GM18505 (cell line): ENCODE measurements at regions not wholly inside any gene's neighbourhood (a gene's known extent, or its start where the extent isn't known, plus 50 kb on each side); places are given as distances from the start of the nearest gene placed in this dataset.
"Not testable (repeated sequence)": the region's sequence is repeated elsewhere in the genome, so short reads cannot be mapped to it uniquely, and the experiment has no call there.

Experiments used
- ATAC-seq: cut with Tn5 transposase; IDR thresholded peaks from one replicate; pipeline ENCODE4 v1.9.1; 2021; ENCODE audit not compliant: unreplicated experiment
- POLR2A ChIP-seq: IDR thresholded peaks from 4 replicates; pipeline ENCODE4 v1.6.1; 2011; ENCODE audit warnings: borderline replicate concordance; ENCODE audit not compliant: insufficient read depth, insufficient read length; ENCODE audit errors: extremely low read depth

DNA sequence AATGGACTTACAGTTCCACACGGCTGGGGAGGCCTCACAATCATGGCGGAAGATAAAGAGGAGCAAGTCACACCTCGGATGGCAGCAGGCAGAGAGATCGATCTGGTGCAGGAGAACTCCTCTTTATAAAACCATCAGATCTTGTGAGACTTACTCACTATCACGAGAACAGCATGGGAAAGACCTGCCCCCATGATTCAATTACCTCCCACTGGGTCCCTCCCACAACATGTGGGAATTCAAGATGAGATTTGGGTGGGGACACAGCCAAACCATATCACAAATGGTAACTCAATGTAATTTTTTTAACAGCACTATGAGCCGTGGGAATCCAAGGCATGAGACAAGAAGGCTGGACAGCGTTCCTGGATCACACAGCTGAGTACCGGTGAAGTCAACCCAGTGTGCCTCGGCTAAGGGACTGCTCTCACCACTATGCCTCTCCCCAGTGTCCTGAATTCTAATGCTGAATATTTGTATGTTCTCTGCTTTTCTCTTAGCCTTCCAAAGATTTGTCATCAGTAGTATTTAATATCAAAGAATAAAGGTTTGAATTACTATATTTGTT, 84.3 kb downstream of the IRS2 start:
- ATAC-seq: not testable (repeated sequence)

DNA sequence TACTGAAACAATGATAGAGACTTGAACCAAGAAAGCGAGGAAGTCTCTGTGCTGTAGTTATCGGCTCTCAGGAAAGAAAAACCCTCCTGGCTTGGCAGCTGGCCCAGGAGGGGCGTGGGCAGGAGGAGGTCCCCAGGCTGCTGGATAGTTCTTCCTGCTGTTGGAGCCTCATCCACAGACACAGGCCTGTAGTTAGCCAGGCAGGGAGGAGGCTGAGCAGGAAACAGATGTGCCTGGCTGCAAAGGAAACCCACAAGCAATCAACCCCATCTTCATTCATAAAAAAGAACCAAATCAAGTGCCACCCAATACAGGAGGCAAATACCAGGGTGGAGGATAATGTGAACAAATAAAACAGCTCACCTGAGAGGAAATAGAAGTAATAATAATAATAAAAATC, 86.2 kb downstream of the IRS2 start:
- TF ChIP-seq POLR2A: no peak
- no peak for ATAC-seq

DNA sequence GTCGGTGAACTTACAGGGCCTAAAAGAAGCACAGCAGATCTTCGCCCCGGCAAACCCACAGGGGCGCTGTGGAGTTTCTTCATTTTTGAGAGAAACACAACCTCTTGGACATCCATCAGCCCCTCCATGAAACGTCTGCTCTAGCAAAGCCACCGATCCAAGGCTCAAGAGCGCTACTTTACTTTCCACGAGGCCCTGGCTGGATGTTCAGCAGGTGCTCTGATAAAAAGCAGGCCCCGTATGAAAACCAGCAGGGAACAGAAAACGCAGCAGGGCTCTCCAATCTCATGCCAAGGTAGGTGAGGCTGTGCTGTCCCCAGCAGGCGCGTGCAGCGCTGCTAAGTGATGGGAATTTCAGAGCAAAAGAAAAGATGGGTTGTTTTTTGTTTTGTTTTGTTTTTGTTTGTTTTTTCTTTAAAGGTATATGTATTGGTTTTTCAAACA, 86.7 kb downstream of the IRS2 start:
- no peak for ATAC-seq
- no peak for TF ChIP-seq POLR2A

DNA sequence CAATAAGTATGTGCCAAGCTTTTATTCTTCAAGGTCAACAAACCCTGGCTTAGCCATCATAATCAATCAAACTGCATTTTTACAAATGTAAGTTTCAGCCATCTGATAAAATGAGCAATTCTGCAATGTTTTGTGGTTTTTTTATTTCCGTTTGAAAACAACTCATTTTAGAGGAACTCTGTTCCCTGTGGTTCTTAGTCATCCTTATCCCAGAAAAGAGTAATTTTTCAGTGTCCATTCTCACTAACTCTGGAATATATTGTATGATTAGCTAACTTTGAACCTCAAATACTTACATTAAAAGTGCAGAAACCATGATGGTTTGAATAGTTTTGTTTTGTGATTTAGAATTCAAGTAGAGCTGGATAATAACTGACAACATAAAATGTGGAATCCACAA, 87.6 kb downstream of the IRS2 start:
- no peak for ATAC-seq
- TF ChIP-seq POLR2A: no peak

DNA sequence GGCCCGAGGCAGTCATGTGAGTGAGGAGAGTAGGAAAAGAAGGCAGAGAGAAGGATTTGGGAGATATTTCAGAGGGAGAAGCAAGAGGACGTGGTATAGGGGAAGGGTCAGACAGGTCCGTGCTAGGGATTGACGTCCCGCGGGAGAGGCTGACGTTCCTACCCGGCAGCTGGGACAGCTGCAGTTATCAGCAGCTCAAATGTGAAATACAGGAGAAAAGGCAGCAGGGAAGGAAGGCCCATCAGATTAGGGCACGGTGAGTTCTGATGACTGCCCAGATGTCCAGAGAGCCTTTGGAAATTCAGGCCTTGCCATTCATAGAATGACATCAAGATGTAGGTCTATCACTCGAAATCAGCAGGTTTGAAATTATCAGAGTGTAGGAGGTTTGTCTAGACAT, 88.4 kb downstream of the IRS2 start:
- no peak for ATAC-seq
- no peak for TF ChIP-seq POLR2A

DNA sequence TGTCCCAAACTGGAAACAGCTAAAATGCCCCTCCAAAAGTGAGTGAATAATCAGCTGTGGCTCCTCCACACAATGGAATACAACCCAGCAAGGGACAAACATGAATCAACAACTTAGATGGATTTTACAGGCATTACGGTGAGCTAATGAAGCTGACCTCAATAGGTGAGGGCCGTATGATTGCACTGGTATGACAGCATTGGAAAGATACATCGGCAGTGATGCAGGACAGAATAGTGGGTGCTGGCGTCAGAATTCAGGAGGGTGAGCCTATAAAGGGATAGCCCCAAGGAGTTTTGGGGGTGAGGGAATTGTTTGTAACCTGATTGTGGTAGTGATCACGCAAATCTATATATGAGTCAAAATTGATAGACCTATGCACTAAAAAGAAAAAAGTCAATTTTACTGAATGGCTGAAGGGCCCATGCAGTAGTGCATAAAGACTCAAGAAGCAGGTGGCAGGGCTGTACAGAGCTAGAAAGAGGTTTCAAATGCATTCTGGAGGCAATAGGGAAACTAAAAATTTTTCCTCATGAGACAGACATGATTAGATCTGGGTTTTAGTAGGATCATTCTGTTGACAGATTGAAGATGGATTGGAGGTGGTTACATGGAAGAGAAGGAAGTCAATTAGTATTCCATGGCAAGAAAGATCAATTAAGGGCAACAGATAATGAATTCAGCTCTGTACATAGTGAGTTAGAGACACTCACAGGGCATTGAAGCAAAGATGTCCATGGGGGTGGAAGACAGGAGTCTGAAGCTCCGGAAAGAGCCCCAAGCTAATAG, 90.8 kb downstream of the IRS2 start:
- no peak for ATAC-seq
- no peak for TF ChIP-seq POLR2A

DNA sequence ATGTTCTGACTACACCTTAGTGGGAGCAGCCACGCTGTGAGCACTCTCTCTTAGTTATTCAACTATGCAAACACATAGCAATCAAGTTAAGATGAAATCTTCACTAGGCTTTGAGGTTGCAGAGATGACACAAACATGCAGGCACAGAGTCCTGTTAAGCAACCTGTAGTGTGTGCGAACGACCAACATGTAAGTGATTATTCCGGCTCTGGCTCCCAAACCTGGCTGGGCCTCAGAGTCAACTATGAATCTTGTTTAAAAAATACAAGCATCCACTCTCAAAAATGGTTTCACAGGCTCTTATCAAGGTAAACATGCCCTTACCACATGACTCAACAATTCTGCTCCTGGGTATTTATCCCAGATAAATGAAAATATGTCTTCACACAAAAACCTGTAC, 91.4 kb downstream of the IRS2 start:
- no peak for TF ChIP-seq POLR2A
- no peak for ATAC-seq

DNA sequence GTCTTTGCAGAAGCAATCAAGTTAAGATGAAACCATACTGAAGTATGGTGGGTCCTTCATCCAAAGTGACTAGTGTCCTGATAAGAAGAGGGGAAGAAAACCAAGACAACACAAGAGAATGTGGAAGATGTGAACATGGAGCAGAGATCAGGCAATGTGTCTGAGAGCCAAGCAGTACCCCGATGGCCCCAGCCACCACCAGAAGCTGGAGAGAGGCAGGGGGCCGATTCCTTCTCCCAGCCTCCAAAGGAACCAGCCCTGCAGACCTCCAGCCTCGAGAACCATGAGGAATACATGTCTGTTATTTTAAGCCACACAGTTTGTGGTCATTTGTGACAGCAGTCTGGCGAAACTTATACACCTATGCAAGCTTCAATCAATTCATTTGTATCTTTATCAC, 93.2 kb downstream of the IRS2 start:
- ATAC-seq: no peak
- TF ChIP-seq POLR2A: no peak

DNA sequence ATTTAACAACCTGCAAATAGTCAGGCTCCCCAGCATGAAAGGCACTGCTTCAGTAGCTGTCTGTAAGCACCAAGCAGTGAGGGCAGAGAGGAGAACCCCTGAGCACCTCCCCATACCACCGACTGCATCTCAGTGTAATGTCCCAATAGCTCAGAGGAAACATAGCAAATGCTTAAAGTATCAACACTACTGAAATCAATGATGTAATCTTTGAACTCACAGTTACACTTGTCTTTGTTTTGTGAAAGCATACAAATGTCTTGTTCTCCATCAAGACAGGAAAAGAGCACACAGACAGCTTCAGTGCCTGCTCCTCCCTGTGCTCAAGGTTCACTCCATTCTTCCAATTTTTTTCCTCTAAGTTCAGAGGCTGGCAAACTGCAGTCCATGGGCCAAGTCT, 94.7 kb downstream of the IRS2 start:
- ATAC-seq: no peak
- TF ChIP-seq POLR2A: no peak

DNA sequence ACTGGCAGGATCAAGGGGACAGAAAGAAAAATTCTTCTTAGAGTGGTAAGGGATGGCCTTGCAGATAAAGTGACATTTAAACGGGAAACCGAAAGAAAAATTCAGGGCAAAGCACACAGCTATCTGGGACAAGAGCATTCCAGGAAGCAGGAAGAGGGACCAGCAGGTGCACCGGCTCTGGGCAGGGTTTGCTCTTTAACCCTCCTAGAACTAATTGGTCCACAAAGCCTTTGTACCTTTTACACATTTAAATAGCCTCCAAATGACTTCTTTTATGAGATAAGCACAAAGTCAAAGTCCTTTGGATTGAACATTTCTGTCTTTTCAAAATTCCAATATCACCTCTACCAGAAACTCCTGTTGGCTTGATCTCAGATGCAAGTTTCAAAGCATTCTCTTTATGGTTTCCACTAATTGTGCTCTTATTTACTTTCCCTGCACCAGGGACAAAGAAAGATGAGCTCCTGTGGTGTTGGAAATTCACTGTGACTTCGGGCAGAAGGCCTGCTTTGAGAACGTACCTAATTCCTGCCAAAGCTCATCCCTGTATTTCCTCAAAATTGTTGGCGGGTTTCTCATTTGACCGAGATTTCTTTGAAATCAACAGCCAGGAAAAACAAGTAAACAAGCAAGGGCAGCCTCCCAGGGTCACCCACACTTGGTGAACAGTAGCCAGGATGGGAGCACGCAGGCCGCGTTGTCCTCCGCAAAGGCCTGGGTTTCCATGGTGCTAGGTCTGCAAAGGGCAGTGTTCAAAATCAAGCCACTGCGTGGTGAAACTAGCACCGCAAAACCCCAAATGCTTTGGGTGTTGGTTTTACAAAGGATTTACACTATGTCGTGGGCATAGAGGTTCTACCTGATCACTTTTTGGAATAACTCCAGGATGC, 98.6 kb downstream of the IRS2 start:
- ATAC-seq: no peak
- TF ChIP-seq POLR2A: no peak

DNA sequence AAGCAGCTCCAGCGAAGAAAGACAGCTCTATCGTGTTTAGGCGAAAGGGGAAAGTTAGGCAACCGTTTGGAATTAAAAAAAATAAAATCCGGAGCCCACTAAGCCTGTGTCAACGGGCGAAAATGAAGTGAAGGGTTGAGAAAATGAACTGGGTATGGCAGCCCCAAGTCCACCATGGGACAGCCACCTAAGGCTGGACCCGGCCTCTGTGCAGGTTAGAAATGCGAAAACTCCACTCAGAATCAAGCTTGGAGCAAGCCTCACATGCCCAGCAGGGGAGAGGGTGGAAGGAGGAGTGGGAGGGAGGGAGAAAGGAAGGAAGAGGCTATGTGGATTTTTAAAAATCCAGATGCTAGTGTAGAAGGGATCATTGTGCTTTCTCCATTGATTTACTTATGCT, 101.2 kb downstream of the IRS2 start:
- TF ChIP-seq POLR2A: no peak
- no peak for ATAC-seq

DNA sequence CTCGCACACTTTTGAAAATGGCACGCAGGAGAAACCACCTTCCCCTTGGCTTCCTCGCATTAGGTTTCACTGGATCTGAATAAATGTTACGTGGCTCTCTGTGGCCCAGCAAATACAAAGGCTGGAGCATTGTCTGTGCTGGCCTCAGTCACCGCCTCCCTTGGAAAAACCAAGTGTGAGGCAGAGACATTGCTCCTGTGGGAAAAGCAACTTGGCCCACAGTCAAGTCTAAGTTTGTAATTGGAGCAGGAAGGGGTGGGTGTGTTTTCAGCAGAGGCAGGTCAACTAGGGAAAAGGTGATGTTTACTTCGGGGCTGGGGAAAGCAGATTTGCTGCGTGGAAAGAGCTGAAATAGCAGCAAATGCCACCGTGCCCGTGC, 101.6 kb downstream of the IRS2 start:
- no peak for ATAC-seq
- no peak for TF ChIP-seq POLR2A

DNA sequence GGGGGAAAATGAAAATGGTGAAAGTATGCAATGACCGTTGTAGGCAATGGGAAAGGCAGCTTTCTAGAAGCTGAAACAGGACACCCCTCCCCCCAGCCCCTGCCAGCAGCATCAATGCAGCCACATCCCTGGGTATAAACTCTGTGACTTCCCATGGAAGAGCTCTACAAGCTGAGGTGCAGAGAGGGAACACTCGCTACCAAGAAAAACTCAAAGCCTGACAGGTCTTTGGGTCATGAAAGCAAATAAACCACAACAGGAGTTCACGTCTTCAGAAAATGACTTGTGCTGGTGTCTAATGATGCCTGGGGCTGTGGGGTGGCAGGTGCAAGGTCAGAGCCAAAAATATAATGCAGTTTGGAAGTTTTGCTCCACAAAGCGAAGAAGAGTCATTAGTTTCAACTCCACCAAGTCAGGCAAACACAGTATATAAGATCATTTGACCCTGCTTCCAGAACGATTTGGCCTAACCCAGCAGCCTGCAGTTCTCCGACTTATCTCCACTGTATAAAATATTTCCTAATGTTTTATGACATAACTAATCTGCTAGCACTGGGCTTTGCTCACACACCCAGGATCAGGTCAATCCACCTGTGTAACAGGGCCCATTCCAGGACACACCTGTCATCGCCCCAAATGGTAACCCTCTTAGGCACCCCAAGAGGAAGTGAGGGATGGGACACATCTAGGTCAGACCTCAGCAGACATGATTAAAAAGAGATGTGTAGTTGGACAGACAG, 102.1 kb downstream of the IRS2 start:
- no peak for TF ChIP-seq POLR2A
- no peak for ATAC-seq
